Liver (tissue), 3 donors: ENCODE measurements at regions not wholly inside any gene's neighbourhood (a gene's known extent, or its start where the extent isn't known, plus 50 kb on each side); places are given as distances from the start of the nearest gene placed in this dataset.

Experiments used
- RAD21 ChIP-seq, 2 donors: IDR thresholded peaks; 2 replicates each; pipeline ENCODE4 v1.6.1; 2016; ENCODE audit warnings: antibody characterized with exemption in 2 of 2, mild to moderate bottlenecking in 2 of 2
- YY1 ChIP-seq: IDR thresholded peaks from 2 replicates; pipeline ENCODE4 v1.6.1; 2016; ENCODE audit warnings: antibody characterized with exemption, mild to moderate bottlenecking
- TF ChIP-seq, protein P1 (sequence below): fragments of 150-350 bp; IDR thresholded peaks from 2 replicates; pipeline ENCODE4 v1.5.1; 2017; ENCODE audit warnings: improper control_type of control experiment, low read depth, low read length; ENCODE audit not compliant: missing input control
- donor health status: healthy.
- donor health status: healthy.

DNA sequence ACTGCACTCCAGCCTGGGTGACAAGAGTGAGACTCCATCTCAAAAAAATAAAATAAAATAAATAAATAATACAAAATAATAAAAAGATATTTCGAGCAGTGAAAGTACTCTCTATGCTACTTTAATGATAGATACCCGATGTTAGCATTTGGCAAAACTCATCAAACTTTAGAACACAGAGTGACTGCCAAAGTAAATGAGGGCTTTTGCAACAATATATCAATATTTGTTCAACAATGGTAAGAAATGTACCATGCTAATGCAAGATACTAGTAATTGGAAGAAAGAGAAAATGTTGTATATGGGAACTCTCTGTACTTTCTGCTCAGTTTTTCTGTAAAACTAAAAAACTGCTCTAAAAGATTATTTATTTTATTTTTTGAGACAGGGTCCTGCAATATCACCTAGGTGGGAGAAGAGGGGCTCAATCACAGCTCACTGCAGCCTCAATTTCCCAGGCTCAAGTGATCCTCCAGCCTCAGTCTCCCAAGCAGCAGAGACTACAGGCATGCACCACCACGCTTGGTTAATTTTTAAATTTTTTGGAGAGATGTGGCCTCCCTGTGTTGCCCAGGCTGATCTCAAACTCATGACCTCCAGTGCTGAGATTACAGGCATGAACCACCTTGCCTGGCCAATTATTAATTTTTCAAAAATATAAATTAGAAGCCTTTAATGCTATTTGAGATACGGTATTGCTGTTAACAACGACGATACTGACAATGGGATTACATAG lies 650.5 kb upstream of the NR2F2 start:
- TF ChIP-seq RAD21 (IDR thresholded peaks at IDR 0.05) = peak; percentile 3 to 25
- TF ChIP-seq YY1 = peak; percentile 47
- TF ChIP-seq, protein P1, sequence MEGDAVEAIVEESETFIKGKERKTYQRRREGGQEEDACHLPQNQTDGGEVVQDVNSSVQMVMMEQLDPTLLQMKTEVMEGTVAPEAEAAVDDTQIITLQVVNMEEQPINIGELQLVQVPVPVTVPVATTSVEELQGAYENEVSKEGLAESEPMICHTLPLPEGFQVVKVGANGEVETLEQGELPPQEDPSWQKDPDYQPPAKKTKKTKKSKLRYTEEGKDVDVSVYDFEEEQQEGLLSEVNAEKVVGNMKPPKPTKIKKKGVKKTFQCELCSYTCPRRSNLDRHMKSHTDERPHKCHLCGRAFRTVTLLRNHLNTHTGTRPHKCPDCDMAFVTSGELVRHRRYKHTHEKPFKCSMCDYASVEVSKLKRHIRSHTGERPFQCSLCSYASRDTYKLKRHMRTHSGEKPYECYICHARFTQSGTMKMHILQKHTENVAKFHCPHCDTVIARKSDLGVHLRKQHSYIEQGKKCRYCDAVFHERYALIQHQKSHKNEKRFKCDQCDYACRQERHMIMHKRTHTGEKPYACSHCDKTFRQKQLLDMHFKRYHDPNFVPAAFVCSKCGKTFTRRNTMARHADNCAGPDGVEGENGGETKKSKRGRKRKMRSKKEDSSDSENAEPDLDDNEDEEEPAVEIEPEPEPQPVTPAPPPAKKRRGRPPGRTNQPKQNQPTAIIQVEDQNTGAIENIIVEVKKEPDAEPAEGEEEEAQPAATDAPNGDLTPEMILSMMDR = no peak
